Activated CD4-positive, CD25-positive, alpha-beta regulatory T cell (primary cell): ENCODE measurements at regions not wholly inside any gene's neighbourhood (a gene's known extent, or its start where the extent isn't known, plus 50 kb on each side); places are given as distances from the start of the nearest gene placed in this dataset.

Source experiments
- DNase-seq, 4 experiments: peaks; one replicate each; lab custom pipeline; 2025; lab: John Stamatoyannopoulos, UW

GRCh38 chr4:18247189-18247588 lies 225.6 kb upstream of the LCORL start:
- no peak for DNase-seq

GRCh38 chr4:18242919-18243693 lies 221.6 kb upstream of the LCORL start:
- DNase-seq, result no peak

DNA sequence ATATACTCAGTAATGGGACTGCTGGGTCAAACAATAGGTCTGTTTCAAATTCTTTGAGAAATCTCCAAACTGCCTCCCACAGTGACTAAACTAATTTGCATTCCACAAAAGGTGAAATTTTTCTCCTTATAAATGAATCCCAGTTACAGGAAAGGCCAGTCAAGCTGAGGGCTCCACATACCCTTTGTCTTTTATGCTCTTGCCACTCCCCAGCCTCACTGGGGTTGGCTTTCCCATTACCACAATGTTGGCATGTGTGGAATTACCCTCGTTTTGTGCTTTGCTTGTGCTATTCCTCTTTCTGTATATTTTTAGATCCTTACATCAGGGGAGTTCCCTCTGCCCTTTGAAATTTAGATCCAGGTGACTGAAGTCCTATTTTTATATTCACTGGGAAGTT lies 220.2 kb upstream of the LCORL start:
- DNase-seq, result no peak

GRCh38 chr4:18234108-18234507 lies 212.6 kb upstream of the LCORL start:
- no peak for DNase-seq

DNA sequence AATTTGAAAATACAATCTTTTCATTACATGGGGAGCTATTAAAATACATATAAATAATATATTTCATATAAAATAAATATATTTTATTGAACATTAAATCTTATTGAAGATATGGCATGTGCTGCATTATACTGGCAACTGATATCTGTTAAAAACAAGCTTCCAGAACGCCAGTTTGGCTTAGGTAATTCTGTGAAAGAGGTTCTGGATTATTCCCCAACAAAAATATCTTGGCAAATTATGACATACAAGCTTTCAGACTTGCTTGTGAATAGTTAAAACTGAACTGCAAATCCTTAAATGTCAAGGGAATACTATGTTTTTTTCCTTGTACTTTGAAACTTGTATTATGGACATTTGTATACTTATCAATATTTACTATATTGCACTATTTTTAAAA lies 210.2 kb upstream of the LCORL start:
- DNase-seq, result no peak

- no peak for DNase-seq
These were observed 206.3 kb upstream of the LCORL start for GRCh38 chr4:18227880-18228279.

DNA sequence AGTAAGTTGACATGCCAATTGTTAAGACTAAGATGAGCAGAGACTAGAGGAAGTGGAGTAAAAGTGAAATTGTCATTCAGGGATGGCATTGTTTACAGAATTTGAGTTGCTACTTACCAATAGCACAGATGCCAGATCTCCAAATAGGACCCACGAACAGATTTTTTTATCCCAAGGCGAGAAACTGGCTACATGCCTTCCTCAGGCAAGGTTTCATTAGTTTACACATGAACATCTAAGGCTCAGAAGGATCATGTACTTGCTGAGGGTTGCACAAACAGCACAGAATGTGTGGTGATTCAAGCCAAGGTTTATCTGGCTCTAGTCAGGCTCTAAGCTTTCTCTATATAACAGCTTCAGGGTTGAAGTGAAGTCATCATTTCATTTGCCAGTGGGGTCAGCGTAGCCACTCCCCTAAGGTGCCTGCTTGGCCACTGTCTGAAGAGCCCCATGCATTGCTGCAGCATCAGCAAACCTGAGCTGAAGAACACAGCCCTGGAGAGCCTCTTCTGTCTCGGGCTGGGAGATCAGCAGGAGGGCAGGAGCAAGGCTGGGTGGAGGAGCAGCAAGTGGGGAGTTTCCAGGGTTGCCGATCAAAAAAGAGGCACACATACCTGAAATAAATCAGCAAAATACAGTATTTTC lies 193.0 kb upstream of the LCORL start:
- DNase-seq, result no peak

GRCh38 chr4:18213576-18214198 lies 192.1 kb upstream of the LCORL start:
- DNase-seq, result no peak

DNA sequence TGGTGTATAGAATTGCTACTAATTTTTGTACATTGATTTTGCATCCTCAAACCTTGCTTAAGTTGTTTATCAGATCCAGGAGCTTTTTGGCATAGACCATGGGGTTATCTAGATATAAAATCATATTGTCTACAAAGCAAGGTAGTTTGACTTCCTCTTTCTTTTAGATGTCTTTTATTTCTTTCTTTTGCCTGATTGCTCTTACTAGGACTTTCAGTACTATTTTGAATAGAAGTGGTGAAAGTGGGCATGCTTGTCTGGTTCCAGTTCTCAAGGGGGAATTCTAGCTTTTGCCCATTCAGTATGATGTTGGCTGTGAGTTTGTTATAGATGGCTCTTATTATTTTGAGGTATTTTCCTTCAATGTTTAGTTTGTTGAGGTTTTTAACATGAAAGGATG lies 187.9 kb upstream of the LCORL start:
- DNase-seq, result no peak

DNA sequence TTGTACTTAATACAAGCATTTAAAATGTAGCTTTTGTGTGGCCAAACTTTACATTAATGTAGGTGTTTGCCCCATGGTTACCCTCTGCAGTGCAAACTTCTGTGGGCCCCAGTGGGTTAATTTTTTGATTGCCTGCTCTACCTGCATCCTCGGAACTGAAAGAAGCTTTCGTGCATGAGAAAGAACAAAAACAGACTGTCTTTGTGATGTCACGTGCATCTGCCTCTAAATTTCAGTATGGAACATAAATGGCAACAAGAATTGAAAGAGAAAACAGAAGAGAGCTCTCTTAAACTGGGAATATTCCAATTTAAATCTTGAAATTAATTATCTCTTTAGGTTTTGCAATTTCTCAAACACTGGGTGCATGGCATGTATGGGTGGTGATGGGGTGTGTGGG lies 182.4 kb upstream of the LCORL start:
- no peak for DNase-seq

- no peak for DNase-seq
These were observed 180.9 kb upstream of the LCORL start for GRCh38 chr4:18202486-18202885.

DNA sequence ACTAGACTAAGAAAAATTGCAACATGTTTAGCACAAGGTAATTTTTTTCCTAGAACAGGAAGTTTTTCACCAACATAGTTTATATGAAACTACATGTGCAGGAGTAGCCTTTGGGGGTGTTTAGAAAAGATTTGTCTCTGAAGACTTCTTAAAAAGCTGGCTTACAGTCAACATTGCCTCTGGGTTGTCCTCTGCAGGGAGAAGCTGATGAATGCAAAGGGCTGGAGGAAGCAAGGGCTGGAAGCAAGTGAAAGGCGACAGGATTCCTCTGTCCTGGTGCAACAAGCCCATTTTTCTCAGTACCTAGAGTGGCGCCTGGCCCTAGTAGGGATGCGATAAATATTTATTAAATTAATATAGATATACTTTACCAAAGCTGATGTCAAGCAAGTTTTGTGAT lies 180.3 kb upstream of the LCORL start:
- DNase-seq, result no peak

DNA sequence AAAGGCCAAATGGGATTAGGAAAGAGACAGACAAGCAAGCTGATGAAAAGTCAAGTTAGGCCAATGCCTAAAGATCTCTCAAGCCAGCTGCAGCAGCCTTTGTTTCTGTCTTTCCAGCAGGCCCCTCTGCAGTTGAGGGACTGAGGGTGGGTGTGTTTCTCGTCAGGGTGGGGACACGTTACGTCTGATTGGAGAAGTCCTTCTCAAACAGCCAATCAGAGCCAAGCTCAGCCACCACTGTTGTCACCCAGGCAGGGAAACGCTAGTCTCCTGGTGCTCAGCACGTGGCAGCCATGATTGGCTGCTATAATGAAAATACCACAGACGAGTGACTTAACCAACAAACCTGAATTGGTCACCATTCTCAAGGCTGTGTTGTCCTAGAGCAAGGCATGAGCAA lies 177.1 kb upstream of the LCORL start:
- no peak for DNase-seq

DNA sequence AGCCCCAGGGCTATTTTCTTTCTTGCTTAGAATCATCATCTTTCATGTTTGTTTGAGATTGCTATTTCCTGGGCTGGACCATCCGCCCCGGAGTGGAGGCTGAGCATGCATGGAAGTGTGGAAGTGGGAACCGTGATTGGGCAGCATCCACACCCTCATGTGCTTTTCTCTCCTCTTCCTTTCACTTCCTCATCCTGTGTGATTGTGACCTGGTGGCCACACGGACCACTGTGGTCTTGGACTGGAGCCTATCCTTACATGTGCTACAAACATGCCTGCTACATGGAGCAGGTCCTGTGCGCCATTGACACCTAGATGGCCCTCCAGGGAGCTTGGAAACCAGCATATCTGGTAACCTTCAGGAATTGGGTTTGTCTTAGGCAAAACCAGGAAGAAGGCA lies 175.9 kb upstream of the LCORL start:
- DNase-seq, result no peak

DNA sequence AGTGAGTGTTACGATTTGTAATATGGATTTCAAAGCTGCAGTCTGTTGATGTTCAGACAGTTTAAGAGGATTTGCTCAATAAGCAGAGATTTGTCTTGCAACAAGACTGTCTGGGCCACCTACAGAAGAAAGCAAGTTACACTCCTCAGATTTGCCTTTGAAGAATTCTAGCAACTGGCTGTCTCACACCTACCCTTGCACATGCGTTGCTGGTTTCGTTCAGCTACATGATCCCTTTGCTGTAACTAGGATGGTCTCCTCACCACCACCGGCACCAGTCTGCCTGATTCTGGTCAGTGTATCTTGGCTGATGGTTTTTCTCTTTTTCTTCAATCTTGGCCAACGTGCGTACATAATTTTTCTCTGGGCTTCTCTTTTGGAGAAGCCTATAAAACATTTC lies 172.7 kb upstream of the LCORL start:
- no peak for DNase-seq

DNA sequence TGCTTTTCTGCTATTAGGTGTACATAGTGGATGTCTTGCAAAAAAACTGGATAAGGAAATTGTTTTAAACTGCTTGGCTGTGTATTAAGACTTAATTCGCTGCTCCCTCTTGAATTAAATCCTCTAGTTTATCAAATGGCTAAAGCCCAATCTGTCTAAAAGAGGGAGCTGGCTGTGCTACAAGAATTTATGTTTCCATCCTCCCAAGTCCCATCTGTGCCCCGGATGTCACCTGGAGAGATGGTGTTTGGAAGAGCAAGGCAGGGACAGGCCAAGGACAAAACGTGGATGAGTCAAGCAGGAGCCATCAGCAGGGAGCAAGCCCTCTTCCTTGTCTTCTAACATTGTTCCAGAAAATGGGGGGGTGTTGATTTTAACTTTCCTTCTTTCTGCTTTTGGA lies 171.3 kb upstream of the LCORL start:
- DNase-seq, result no peak

DNA sequence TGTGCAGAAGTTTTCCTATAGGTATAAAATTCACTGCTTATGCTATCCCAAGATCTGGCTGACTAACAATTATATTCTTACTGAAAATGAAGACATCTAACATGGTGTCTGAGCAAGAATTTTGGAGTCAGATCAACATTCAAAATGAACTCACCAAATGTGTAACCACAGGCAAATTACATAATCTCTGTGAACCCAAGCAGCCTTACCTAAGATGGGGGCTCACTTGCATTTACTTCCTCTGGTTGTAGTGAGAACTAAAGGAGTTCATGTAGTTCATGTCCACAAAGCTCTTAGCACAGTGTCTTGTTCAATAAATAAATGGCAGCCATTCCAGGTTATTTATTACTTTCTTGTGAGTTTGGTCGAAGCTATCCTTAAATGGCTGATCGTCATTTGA lies 163.9 kb upstream of the LCORL start:
- DNase-seq, result no peak

DNA sequence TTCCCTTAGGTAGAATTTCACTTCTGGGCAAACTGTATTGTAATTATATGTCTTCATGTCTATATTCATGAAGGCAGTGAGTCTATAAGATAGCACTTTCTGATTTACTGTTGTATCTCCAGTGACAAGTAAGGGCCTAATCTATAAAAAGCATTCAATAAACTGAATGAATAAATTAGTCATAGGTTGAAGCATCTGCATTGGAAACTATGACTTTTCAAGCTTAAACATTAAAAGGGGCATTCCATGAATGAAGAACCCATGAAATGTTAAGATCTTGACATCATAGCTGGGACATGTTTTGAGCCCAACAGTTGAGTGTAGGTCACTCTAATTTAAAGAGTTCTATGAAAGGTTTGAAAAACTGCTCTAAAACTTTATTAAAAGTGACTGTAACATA lies 159.3 kb upstream of the LCORL start:
- no peak for DNase-seq

- DNase-seq, result no peak
These were observed 158.6 kb upstream of the LCORL start for GRCh38 chr4:18180122-18180521.

GRCh38 chr4:18171896-18172295 lies 150.3 kb upstream of the LCORL start:
- no peak for DNase-seq

GRCh38 chr4:18167831-18168230 lies 146.3 kb upstream of the LCORL start:
- no peak for DNase-seq

- DNase-seq, result no peak
These were observed 145.4 kb upstream of the LCORL start for GRCh38 chr4:18166925-18167324.

- DNase-seq, result no peak
These were observed 140.9 kb upstream of the LCORL start for GRCh38 chr4:18162453-18162852.
